OCI-LY1 (cell line): ENCODE measurements at regions not wholly inside any gene's neighbourhood (a gene's known extent, or its start where the extent isn't known, plus 50 kb on each side); places are given as distances from the start of the nearest gene placed in this dataset.

Experiments
- H2AFZ ChIP-seq: fragments of 200-600 bp; sonication (generic), shearing (Covaris generic); 2 replicates; pipeline ENCODE4 v1.6.0; 2014; ENCODE audit warnings: antibody characterized with exemption, mild to moderate bottlenecking, low read length
- H3F3A ChIP-seq: fragments of 200-600 bp; sonication (generic), shearing (Covaris generic); 2 replicates; pipeline ENCODE4 v1.6.0; 2014; ENCODE audit warnings: mild to moderate bottlenecking, antibody characterized with exemption, low read length, moderate library complexity; ENCODE audit not compliant: insufficient read depth
- H3K27ac ChIP-seq: fragments of 200-600 bp; sonication (generic); 2 replicates; pipeline ENCODE4 v1.5.1; 2014; ENCODE audit warnings: low read length, mixed run types, mild to moderate bottlenecking, low read depth; ENCODE audit not compliant: poor library complexity, severe bottlenecking
- H3K27me3 ChIP-seq: fragments of 200-600 bp; sonication (generic); 2 replicates; pipeline ENCODE4 v1.6.0; 2014; ENCODE audit warnings: antibody characterized with exemption, mild to moderate bottlenecking, low read length, moderate library complexity; ENCODE audit not compliant: insufficient read depth
- H3K36me3 ChIP-seq: fragments of 200-600 bp; sonication (generic); 2 replicates; pipeline ENCODE4 v1.6.1; 2014; ENCODE audit warnings: mild to moderate bottlenecking, antibody characterized with exemption, low read length, moderate library complexity, mixed read lengths; ENCODE audit not compliant: insufficient read depth
- H3K4me1 ChIP-seq: fragments of 200-600 bp; sonication (generic); 2 replicates; pipeline ENCODE4 v1.5.1; 2014; ENCODE audit warnings: mild to moderate bottlenecking, low read length, moderate library complexity; ENCODE audit not compliant: insufficient read depth, severe bottlenecking
- H3K4me2 ChIP-seq: fragments of 200-600 bp; sonication (generic), shearing (Covaris generic); 2 replicates; pipeline ENCODE4 v1.6.1; 2014; ENCODE audit warnings: low read length
- H3K4me3 ChIP-seq: fragments of 200-600 bp; sonication (generic); 2 replicates; pipeline ENCODE4 v1.5.1; 2014; ENCODE audit warnings: low read length, low read depth, mild to moderate bottlenecking, mixed read lengths; ENCODE audit not compliant: poor library complexity, severe bottlenecking
- H3K79me2 ChIP-seq: fragments of 200-600 bp; shearing (Covaris generic); 2 replicates; pipeline ENCODE4 v1.6.1; 2016; ENCODE audit warnings: mixed run types, low read length, mixed read lengths; ENCODE audit not compliant: insufficient read depth
- H3K9ac ChIP-seq: fragments of 200-600 bp; sonication (generic), shearing (Covaris generic); 2 replicates; pipeline ENCODE4 v1.6.1; 2014; ENCODE audit warnings: mild to moderate bottlenecking, low read length, mixed read lengths
- H3K9me2 ChIP-seq: fragments of 200-600 bp; sonication (generic), shearing (Covaris generic); 2 replicates; pipeline ENCODE4 v1.6.1; 2014; ENCODE audit warnings: low read depth, mild to moderate bottlenecking, low read length, mixed read lengths
- H3K9me3 ChIP-seq: fragments of 200-600 bp; shearing (Covaris generic); 2 replicates; pipeline ENCODE4 v1.6.1; 2014; ENCODE audit warnings: low read length, mixed read lengths
- H4K20me1 ChIP-seq: fragments of 200-600 bp; sonication (generic), shearing (Covaris generic); 2 replicates; pipeline ENCODE4 v1.6.0; 2016; ENCODE audit warnings: mild to moderate bottlenecking, low read length; ENCODE audit not compliant: insufficient read depth
- CTCF ChIP-seq: fragments of 200-600 bp; sonication (generic), shearing (Covaris generic); IDR thresholded peaks from 2 replicates; pipeline ENCODE4 v1.5.1; 2017; ENCODE audit warnings: mild to moderate bottlenecking, antibody characterized with exemption, low read length, moderate library complexity, mixed read lengths
- EZH2 ChIP-seq: fragments of 200-600 bp; sonication (generic), shearing (Covaris generic); IDR thresholded peaks from 2 replicates; pipeline ENCODE4 v1.8.0; 2017; ENCODE audit warnings: borderline replicate concordance, mixed run types, mild to moderate bottlenecking, antibody characterized with exemption, low read length, moderate library complexity, mixed read lengths

- Histone ChIP-seq H3K36me3 (no peaks in the 10 kb centered on the region), H3K9ac (no peak overlapping the region), H3K9me2 (no peaks in the 10 kb centered on the region), H3K4me2 (no peak overlapping the region), H3K27ac (no peak overlapping the region), H3K4me1 (no peaks in the 10 kb centered on the region), H3K79me2 (no peaks in the 10 kb centered on the region), H3K9me3 (no peaks in the 10 kb centered on the region), H2AFZ (no peak overlapping the region), H4K20me1 (no peaks in the 10 kb centered on the region), H3K4me3 (no peak overlapping the region), H3K27me3 (no peaks in the 10 kb centered on the region), H3F3A (no peaks in the 10 kb centered on the region)
- TF ChIP-seq CTCF (no peak), EZH2 (no peak)
Measured at GRCh38 chr4:126628933-126629332, 1003.8 kb upstream of the INTU start.

- H3K27me3 ChIP-seq: no peaks in the 10 kb centered on the region
- no peaks in the 10 kb centered on the region for H3K9me2 ChIP-seq
- no peaks in the 10 kb centered on the region for H3K9me3 ChIP-seq
- H3K4me3 ChIP-seq: no peak overlapping the region
- no peak overlapping the region for H3K9ac ChIP-seq
- H3K4me1 ChIP-seq: no peaks in the 10 kb centered on the region
- no peak for TF ChIP-seq CTCF
- TF ChIP-seq EZH2: no peak
- H2AFZ ChIP-seq: no peak overlapping the region
- no peaks in the 10 kb centered on the region for H3K36me3 ChIP-seq
- H3F3A ChIP-seq: no peaks in the 10 kb centered on the region
- no peak overlapping the region for H3K27ac ChIP-seq
- H4K20me1 ChIP-seq: no peaks in the 10 kb centered on the region
- no peaks in the 10 kb centered on the region for H3K79me2 ChIP-seq
- H3K4me2 ChIP-seq: no peak overlapping the region
Measured at GRCh38 chr4:126630230-126630629, 1002.5 kb upstream of the INTU start.

GRCh38 chr4:126633306-126633705 lies 999.5 kb upstream of the INTU start:
- H3K27me3 ChIP-seq: no peaks in the 10 kb centered on the region
- no peaks in the 10 kb centered on the region for H3K79me2 ChIP-seq
- no peaks in the 10 kb centered on the region for H4K20me1 ChIP-seq
- no peaks in the 10 kb centered on the region for H3K9me3 ChIP-seq
- H3K4me2 ChIP-seq: no peak overlapping the region
- H2AFZ ChIP-seq: no peak overlapping the region
- no peaks in the 10 kb centered on the region for H3K9me2 ChIP-seq
- no peaks in the 10 kb centered on the region for H3K4me1 ChIP-seq
- no peaks in the 10 kb centered on the region for H3F3A ChIP-seq
- H3K36me3 ChIP-seq: no peaks in the 10 kb centered on the region
- no peak overlapping the region for H3K27ac ChIP-seq
- no peak overlapping the region for H3K4me3 ChIP-seq
- H3K9ac ChIP-seq: no peak overlapping the region
- TF ChIP-seq EZH2 (no peak), CTCF (no peak)
